Karpas-422 (cell line): ENCODE measurements at regions not wholly inside any gene's neighbourhood (a gene's known extent, or its start where the extent isn't known, plus 50 kb on each side); places are given as distances from the start of the nearest gene placed in this dataset.

Experiments used
- DNase-seq: peaks from one replicate; pipeline ENCODE4 v3.0.0-alpha.2; 2015
- H2AFZ ChIP-seq: fragments of 200-600 bp; sonication (generic); 2 replicates; pipeline ENCODE4 v1.6.1; 2014; ENCODE audit warnings: antibody characterized with exemption, low read length, mixed read lengths
- H3K27ac ChIP-seq: fragments of 200-600 bp; sonication (generic); 2 replicates; pipeline ENCODE4 v1.5.1; 2014; ENCODE audit warnings: mild to moderate bottlenecking, low read length, moderate library complexity
- H3K27me3 ChIP-seq: fragments of 200-600 bp; sonication (generic); 2 replicates; pipeline ENCODE4 v1.6.1; 2014; ENCODE audit warnings: low read length, mixed read lengths
- H3K36me3 ChIP-seq: fragments of 200-600 bp; sonication (generic); 2 replicates; pipeline ENCODE4 v1.6.1; 2014; ENCODE audit warnings: low read length, mixed read lengths; ENCODE audit not compliant: insufficient read depth
- H3K4me1 ChIP-seq: fragments of 200-600 bp; sonication (generic); 2 replicates; pipeline ENCODE4 v1.6.1; 2014; ENCODE audit warnings: mild to moderate bottlenecking, low read length, mixed read lengths
- H3K4me2 ChIP-seq: fragments of 200-600 bp; sonication (generic); 2 replicates; pipeline ENCODE4 v1.6.1; 2014; ENCODE audit warnings: low read length, low read depth, mild to moderate bottlenecking; ENCODE audit not compliant: poor library complexity, severe bottlenecking
- H3K4me3 ChIP-seq: fragments of 200-600 bp; sonication (generic); 2 replicates; pipeline ENCODE4 v1.5.1; 2014; ENCODE audit warnings: mild to moderate bottlenecking, antibody characterized with exemption, low read length, mixed read lengths
- H3K79me2 ChIP-seq: fragments of 200-600 bp; sonication (generic); 2 replicates; pipeline ENCODE4 v1.6.1; 2014; ENCODE audit warnings: mild to moderate bottlenecking, low read length, mixed read lengths
- H3K9ac ChIP-seq: fragments of 200-600 bp; sonication (generic); 2 replicates; pipeline ENCODE4 v1.6.0; 2014; ENCODE audit warnings: low read length
- H3K9me2 ChIP-seq: fragments of 200-600 bp; sonication (generic), shearing (Covaris generic); replicated peaks from 2 replicates; pipeline ENCODE4 v1.6.0; 2014; ENCODE audit warnings: mild to moderate bottlenecking, low read length, moderate library complexity; ENCODE audit not compliant: insufficient read depth
- H3K9me3 ChIP-seq: fragments of 300-700, 200-600 bp; sonication (generic); 2 replicates; pipeline ENCODE4 v1.6.1; 2014; ENCODE audit warnings: low read length, mixed read lengths
- H4K20me1 ChIP-seq: fragments of 200-600 bp; sonication (generic); 2 replicates; pipeline ENCODE4 v1.6.1; 2014; ENCODE audit warnings: mild to moderate bottlenecking, antibody characterized with exemption, low read length, low read depth; ENCODE audit not compliant: insufficient read depth

GRCh38 chr13:60311527-60311926 is 85.5 kb upstream of the TDRD3 start:
- Histone ChIP-seq H3K9me3 (no peaks in the 10 kb centered on the region), H2AFZ (no peak overlapping the region), H3K4me3 (no peak overlapping the region), H3K4me2 (no peak overlapping the region), H3K27me3 (no peaks in the 10 kb centered on the region), H3K79me2 (no peaks in the 10 kb centered on the region), H3K9ac (no peak overlapping the region), H4K20me1 (no peaks in the 10 kb centered on the region), H3K36me3 (no peaks in the 10 kb centered on the region), H3K4me1 (no peaks in the 10 kb centered on the region), H3K27ac (no peak overlapping the region), H3K9me2 (no peaks in the 10 kb centered on the region)
- no peak for DNase-seq

- DNase-seq = no peak
- Histone ChIP-seq H4K20me1 (no peaks in the 10 kb centered on the region), H2AFZ (no peak overlapping the region), H3K9ac (no peak overlapping the region), H3K4me3 (no peak overlapping the region), H3K27ac (no peak overlapping the region), H3K36me3 (no peaks in the 10 kb centered on the region), H3K79me2 (no peaks in the 10 kb centered on the region), H3K4me2 (no peak overlapping the region), H3K27me3 (no peaks in the 10 kb centered on the region), H3K4me1 (no peaks in the 10 kb centered on the region), H3K9me2 (no peaks in the 10 kb centered on the region), H3K9me3 (no peaks in the 10 kb centered on the region)
These were observed 84.0 kb upstream of the TDRD3 start for GRCh38 chr13:60312851-60313505.

- Histone ChIP-seq H3K9me3 (no peaks in the 10 kb centered on the region), H2AFZ (no peak overlapping the region), H3K36me3 (no peaks in the 10 kb centered on the region), H3K27me3 (no peaks in the 10 kb centered on the region), H3K4me2 (no peak overlapping the region), H3K9ac (no peak overlapping the region), H3K9me2 (no peaks in the 10 kb centered on the region), H3K27ac (no peak overlapping the region), H3K79me2 (no peaks in the 10 kb centered on the region), H3K4me3 (no peak overlapping the region), H3K4me1 (no peaks in the 10 kb centered on the region), H4K20me1 (no peaks in the 10 kb centered on the region)
- DNase-seq = no peak
These were observed 78.8 kb upstream of the TDRD3 start for GRCh38 chr13:60318186-60318585.

- Histone ChIP-seq H3K27ac (no peak overlapping the region), H3K9me2 (no peaks in the 10 kb centered on the region), H3K4me1 (no peaks in the 10 kb centered on the region), H4K20me1 (no peaks in the 10 kb centered on the region), H3K9ac (no peak overlapping the region), H3K36me3 (no peaks in the 10 kb centered on the region), H3K79me2 (no peaks in the 10 kb centered on the region), H3K9me3 (no peaks in the 10 kb centered on the region), H3K4me3 (no peak overlapping the region), H3K4me2 (no peak overlapping the region), H2AFZ (no peak overlapping the region), H3K27me3 (no peaks in the 10 kb centered on the region)
- DNase-seq = no peak
These were observed 72.9 kb upstream of the TDRD3 start for GRCh38 chr13:60324131-60324530.

- H3K4me2 ChIP-seq = no peak overlapping the region
- no peaks in the 10 kb centered on the region for H3K9me3 ChIP-seq
- H3K27me3 ChIP-seq = no peaks in the 10 kb centered on the region
- no peaks in the 10 kb centered on the region for H4K20me1 ChIP-seq
- H3K9me2 ChIP-seq = no peaks in the 10 kb centered on the region
- no peak for DNase-seq
- no peaks in the 10 kb centered on the region for H3K4me1 ChIP-seq
- no peaks in the 10 kb centered on the region for H3K79me2 ChIP-seq
- no peak overlapping the region for H3K4me3 ChIP-seq
- H3K9ac ChIP-seq = no peak overlapping the region
- H2AFZ ChIP-seq = no peak overlapping the region
- H3K36me3 ChIP-seq = no peaks in the 10 kb centered on the region
- H3K27ac ChIP-seq = no peak overlapping the region
These were observed 70.7 kb upstream of the TDRD3 start for GRCh38 chr13:60326273-60326672.

GRCh38 chr13:60327511-60327910 is 69.5 kb upstream of the TDRD3 start:
- H3K79me2 ChIP-seq = no peaks in the 10 kb centered on the region
- no peak for DNase-seq
- H3K9ac ChIP-seq = no peak overlapping the region
- no peaks in the 10 kb centered on the region for H3K9me3 ChIP-seq
- no peak overlapping the region for H3K27ac ChIP-seq
- no peaks in the 10 kb centered on the region for H3K4me1 ChIP-seq
- no peak overlapping the region for H2AFZ ChIP-seq
- H4K20me1 ChIP-seq = no peaks in the 10 kb centered on the region
- H3K27me3 ChIP-seq = no peaks in the 10 kb centered on the region
- no peaks in the 10 kb centered on the region for H3K9me2 ChIP-seq
- no peak overlapping the region for H3K4me3 ChIP-seq
- no peak overlapping the region for H3K4me2 ChIP-seq
- H3K36me3 ChIP-seq = no peaks in the 10 kb centered on the region

GRCh38 chr13:60328073-60328472 is 68.9 kb upstream of the TDRD3 start:
- H3K4me3 ChIP-seq = no peak overlapping the region
- H3K79me2 ChIP-seq = no peaks in the 10 kb centered on the region
- H3K36me3 ChIP-seq = no peaks in the 10 kb centered on the region
- DNase-seq = no peak
- H3K9me3 ChIP-seq = no peaks in the 10 kb centered on the region
- H3K4me1 ChIP-seq = no peaks in the 10 kb centered on the region
- no peak overlapping the region for H2AFZ ChIP-seq
- no peak overlapping the region for H3K27ac ChIP-seq
- no peaks in the 10 kb centered on the region for H3K27me3 ChIP-seq
- no peak overlapping the region for H3K9ac ChIP-seq
- no peaks in the 10 kb centered on the region for H3K9me2 ChIP-seq
- H4K20me1 ChIP-seq = no peaks in the 10 kb centered on the region
- no peak overlapping the region for H3K4me2 ChIP-seq

- no peaks in the 10 kb centered on the region for H3K36me3 ChIP-seq
- H4K20me1 ChIP-seq = no peaks in the 10 kb centered on the region
- peak; percentile 73 for DNase-seq
- H3K4me3 ChIP-seq = no peak overlapping the region
- H2AFZ ChIP-seq = no peak overlapping the region
- H3K9me2 ChIP-seq = no peaks in the 10 kb centered on the region
- H3K4me2 ChIP-seq = no peak overlapping the region
- H3K9ac ChIP-seq = no peak overlapping the region
- H3K79me2 ChIP-seq = no peaks in the 10 kb centered on the region
- H3K4me1 ChIP-seq = no peaks in the 10 kb centered on the region
- H3K27ac ChIP-seq = no peak overlapping the region
- no peaks in the 10 kb centered on the region for H3K27me3 ChIP-seq
- H3K9me3 ChIP-seq = no peaks in the 10 kb centered on the region
These were observed 67.6 kb upstream of the TDRD3 start for GRCh38 chr13:60329221-60329923.
